ENCODE measurements at regions not wholly inside any gene's neighbourhood (a gene's known extent, or its start where the extent isn't known, plus 50 kb on each side); places are given as distances from the start of the nearest gene placed in this dataset.
"Not testable (repeated sequence)": the region's sequence is repeated elsewhere in the genome, so short reads cannot be mapped to it uniquely, and the experiment has no call there.

DNA sequence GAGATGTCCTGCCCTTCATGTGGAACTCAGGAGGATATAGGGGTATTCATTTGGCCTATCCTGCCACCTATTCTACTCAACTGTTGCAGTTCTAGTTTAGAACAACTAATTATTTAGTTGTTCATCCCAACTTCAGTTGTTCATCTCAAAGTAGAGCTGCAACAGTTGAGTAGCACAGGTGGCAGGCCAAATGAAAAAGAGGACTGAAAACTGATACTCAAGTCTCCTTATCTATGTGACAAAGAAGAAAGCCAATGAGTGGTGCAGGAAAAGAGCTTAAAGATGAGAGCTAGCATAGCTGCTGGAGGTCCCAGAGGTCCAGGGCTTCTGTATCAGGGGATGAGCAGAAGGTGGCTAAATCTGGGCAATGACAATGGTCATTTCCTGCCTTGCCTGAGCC, 148.9 kb upstream of the KITLG start:
- DNase-seq, result no peak

DNA sequence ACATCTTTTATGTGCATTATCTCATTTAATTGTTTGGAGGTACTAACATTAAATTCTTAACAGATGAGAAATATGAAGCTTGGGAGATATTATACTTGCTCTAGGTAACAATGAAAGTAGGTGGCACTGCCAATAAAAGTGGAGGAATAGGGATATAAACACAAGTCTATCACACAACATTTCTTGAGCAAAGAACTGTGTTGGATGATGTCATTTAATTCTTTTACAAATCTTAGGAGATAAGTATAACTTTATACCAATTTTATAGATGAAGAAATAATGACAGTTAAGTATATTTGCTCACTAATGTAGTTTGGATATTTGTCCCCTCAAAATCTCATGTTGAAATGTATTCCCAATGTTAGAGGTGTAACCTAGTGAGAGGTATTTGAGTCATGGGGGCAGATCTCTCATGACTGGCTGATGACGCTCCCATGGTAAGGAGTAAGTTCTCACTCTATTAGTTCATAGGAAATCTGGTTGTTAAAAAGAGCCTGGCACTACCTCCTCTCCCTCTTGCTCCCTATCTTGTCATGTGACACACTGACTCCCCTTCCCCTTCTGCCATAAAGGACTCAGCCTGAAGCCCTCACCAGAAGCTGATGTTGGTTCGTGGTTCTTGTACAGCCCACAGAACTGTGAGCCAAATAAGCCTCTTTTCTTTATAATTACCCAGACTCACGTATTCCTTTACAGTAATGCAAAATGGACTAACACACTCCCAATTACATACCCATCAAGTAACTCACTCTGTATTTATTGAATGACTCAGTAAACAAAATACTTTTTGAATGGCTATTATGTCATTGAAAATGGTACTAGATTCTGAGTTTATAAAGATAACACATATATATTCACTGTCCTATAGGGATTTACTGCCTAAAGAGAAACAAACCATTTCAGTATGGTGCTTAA, 146.8 kb upstream of the KITLG start:
- DNase-seq, result no peak

DNA sequence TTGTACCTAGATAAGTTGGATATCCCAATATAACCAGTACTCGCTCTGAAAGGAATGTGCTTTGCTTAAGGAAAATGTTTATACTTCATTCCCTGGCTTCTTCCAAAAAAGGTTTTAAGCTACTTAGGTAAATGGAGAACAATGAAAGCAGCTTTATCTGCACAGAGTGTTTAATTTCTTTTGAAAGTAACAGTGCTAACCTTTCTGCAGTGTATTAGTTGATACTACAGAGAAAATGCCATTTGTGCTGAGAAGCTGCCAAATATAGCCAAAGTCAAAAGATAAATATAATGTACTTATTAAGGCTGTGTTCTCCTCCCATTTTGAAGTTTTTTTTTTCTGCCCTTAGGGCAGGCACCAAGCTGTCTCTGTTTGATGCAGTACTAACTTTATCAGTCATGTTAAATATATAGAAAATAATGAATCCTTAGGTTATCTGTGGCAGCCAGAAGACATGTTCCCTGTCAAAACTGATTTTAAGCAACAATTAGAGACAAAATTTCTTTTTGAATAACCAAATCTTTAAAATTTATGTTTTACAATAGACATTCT, 145.4 kb upstream of the KITLG start:
- DNase-seq, result no peak

GRCh38 chr12:88723219-88723618, 142.9 kb upstream of the KITLG start:
- DNase-seq, result no peak

DNA sequence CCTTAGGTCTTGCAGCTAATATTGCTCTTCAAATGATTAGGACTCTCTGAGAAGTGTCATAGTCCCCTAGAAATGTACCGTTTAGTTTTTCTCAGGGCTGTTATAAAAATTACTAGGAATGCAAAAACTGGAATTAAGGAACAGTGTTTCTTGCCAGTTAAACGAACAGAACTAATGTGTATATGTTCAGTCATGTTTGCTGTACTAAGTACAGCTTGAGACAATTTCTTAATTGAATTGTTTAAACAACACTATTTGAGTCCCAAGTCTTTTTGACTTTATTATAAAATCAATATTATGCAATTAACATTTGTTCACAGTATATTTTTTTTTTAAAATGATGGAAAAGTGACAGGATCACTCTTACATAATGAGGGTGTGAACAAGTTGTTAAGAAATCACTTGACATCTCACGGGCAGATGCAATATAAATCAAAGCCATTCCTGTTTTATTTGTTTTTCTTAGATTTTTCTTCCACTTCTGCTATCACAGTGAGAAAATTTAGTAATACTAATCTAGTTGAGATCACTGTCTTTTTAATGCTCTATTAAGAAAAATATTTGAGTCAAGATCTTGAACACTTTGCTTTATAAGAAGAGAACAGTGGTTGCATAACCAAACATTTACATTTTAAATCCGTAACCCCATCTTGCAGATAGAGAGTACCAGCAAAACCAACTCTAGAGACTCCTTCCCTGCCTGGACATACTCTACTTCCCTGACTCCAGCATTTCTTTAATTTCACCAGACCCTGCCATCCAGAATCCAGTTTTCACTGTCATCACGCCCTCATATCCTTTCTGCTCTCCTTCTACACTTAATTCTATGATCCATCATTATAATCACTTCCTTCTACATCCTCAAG, 140.7 kb upstream of the KITLG start:
- DNase-seq, result no peak

GRCh38 chr12:88720231-88720630, 140.0 kb upstream of the KITLG start:
- DNase-seq, result no peak

DNA sequence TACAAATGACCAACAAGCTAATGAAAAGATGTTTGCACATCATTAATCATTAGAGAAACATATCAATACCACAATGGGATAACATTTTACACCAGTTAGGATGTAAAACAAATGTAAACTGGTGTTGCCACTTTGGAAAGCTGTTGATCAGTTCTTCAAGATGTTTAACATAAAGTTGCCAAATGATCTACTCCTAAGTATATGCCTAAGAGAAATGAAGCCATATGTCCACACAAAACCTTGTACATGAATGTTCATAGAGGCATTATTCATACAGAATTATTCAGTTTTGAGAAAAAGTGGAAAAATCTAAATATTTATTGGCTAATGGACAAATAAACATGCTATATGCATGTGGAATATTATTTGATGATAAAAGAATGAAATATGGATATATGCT, 136.9 kb upstream of the KITLG start:
- no peak for DNase-seq

GRCh38 chr12:88716240-88716639, 136.0 kb upstream of the KITLG start:
- DNase-seq, result no peak

GRCh38 chr12:88715673-88716072, 135.4 kb upstream of the KITLG start:
- DNase-seq, result no peak

DNA sequence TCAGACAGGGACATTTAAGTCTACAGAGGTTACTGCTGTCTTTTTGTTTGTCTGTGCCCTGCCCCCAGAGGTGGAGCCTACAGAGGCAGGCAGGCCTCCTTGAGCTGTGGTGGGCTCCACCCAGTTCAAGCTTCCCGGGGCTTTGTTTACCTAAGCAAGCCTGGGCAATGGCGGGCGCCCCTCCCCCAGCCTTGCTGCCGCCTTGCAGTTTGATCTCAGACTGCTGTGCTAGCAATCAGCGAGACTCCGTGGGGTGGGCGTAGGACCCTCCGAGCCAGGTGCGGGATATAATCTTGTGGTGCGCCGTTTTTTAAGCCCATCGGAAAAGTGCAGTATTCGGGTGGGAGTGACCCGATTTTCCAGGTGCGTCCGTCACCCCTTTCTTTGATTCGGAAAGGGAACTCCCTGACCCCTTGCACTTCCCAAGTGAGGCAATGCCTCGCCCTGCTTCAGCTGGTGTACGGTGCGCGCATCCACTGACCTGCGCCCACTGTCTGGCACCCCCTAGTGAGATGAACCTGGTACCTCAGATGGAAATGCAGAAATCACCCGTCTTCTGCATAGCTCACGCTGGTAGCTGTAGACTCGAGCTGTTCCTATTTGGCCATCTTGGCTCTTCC, 134.1 kb upstream of the KITLG start:
- not testable (repeated sequence) for DNase-seq

DNA sequence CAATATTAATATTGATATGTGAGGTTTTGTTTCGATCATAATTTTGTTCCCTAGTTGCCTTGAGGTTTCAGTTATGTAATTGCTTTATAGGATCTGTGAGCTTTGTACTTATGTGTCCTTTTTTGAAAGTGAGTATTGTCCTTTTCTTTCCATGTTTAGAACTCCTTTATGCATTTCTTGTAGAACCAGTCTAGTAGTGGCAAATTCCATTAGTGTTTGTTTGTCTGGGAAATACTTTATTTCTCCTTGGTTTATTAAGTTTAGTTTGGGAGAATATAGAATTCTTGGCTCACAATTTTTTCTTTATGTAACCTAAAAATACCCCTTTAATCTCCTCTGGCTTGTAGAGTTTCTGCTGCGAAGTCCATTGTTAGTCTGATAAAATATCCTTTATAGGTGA, 127.5 kb upstream of the KITLG start:
- no peak for DNase-seq

DNA sequence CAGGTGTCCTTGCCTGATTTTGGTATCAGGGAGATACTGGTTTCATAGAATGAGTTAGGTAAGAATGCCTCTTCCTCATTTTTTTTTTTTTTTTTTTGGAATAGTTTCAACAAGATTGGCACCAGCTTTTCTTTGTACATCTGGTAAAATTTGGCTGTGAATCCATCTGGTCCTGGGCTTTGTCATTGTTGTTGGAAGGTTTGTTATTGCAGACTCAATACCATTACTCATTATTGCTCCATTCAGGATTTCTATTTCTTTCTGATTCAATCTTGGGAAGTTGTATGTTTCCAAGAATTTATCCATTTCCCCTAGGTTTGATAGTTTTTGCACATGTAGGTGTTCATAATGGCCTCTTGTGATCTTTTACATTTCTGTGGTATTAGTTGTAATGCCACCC, 126.0 kb upstream of the KITLG start:
- no peak for DNase-seq

DNA sequence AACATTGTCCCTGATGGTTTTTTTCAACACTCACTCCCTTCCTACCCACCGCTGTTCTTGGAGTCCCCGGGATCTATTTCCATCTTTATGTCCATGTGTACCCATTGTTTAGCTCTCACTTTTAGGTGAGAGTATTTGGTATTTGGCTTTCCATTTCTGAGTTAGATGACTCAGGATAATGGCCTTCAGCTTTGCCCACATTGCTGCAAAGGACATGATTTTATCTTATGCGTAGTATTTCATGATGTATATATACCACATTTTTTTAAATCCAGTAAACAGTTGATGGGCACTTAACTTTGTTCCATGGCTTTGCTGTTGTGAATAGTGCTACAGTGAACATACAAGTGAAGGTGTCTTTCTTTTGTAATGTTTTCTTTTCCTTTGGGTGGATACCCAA, 123.5 kb upstream of the KITLG start:
- no peak for DNase-seq

DNA sequence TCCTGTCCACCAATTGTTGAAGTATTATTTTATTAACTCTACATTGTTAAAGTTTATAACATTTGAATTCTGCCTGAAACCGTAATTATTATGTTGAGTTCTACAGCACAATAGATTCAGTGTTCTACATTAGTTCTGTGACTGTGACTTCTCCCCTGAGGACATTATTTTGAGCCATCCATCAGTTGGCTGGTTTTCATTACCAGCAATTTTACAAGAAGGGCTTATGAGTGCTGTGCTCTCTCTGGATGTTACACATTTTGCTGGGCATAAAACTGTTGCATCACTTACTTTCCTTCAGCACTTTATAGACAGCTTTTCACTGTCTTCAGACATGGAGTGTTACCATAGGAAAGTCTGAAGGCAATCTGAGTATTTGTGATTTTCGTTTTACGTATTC, 118.2 kb upstream of the KITLG start:
- DNase-seq, result no peak

DNA sequence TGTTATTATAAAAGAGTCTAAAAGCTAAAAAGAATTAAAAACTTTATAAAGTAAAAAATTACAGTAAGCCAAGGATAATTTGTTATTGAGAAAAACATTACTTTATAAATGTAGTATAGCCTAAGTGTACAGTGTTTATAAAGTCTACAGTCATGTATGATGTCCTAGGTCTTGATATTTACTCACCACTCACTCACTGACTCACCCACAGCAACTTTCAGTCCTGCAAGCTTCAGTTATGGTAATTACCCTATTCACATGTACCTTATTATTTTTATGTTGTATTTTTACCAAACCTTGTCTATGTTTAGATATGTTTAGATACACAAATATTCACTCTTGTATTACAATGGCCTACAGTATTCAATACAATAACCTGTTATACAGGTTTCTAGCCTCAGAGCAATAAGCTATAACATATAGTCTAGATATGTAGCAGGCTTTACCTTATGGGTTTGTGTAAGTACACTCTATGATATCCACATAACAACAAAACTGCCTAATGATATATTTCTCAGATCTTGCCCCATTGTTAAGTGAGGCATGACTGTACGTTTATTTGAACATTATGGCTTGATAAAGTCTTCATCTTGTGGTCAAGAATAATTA, 113.7 kb upstream of the KITLG start:
- DNase-seq, result no peak

DNA sequence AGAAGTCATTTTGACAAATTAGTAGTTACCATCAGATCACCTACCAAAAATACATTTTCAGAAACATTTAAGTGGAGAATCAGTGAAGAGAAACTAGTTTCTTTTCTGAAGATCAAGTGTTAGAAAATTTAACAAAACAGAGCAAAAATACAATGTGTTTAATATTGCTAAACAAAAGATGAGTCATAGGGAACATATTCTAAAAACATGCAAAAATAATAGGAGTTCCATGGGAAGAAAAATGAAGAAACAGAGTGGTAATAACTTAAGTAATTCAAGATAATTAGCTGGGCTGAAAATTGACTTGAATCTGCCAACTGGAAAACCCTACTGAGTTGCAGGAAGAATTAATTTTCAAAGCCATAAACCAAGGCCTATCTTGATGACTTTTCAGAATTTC, 111.5 kb upstream of the KITLG start:
- DNase-seq, result no peak

- DNase-seq, result no peak
Observed at GRCh38 chr12:88684610-88685009, 104.3 kb upstream of the KITLG start.

GRCh38 chr12:88684170-88684569, 103.9 kb upstream of the KITLG start:
- DNase-seq, result no peak

DNA sequence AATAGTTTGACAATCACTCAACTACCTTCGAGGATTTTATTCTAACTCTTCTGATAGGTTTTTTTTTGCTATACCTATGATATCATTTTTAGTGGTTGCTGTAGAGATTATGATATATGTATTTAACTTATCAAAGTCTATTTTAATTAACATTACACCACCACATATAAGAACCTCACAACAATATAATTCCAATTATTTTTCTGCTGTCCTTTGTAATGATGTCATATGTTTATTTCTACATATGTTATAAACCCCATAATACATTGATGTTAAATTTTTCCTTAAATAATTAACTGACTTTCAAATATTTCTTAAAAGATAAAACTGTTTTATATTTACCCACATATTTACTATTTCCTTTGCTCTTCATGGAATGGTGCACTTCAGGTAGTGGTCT, 103.4 kb upstream of the KITLG start:
- DNase-seq, result no peak

- no peak for DNase-seq
Observed at GRCh38 chr12:88681271-88681670, 101.0 kb upstream of the KITLG start.

GRCh38 chr12:88677464-88677863, 97.2 kb upstream of the KITLG start:
- DNase-seq, result no peak

DNA sequence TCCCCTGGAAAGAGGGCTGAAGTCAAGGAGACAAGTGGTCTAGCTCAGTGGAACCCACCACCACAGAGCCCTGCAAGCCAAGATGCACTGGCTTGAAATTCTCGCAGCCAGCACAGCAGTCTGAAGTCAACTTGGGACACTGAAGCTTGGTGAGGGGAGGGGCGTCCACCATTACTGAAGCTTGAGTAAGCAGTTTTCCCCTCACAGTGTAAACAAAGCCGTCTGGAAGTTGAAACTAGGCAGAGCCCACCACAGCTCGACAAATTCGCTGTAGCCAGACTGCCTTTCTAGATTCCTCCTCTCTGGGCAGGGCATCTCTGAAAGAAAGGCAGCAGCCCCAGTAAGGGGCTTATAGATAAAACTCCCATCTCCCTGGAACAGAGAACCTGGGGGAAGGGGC, 87.3 kb upstream of the KITLG start:
- not testable (repeated sequence) for DNase-seq

DNA sequence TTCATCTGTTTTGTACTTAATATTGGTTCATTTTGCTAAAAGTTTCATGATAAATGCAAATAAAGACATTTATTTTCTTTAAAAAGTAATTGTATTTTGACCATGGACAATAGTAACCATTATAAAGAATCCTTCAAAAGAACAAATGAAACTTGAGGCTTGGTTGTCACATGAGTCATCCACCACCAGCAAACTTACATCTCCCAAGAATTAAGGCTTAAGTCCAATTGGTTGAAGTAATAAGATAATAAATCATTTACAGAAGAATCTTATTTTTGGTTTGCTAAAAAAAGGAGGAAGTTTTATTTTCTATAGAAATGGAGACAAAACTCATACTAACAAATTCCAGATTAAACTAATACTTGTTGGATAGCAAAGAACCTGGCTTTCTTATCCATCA, 84.8 kb upstream of the KITLG start:
- no peak for DNase-seq

Data from activated naive CD4-positive, alpha-beta T cell treated with anti-CD3 and anti-CD28 coated beads, Interleukin-2, amount 50 U/mL, for 16 hours (primary cell).